Breast epithelium (tissue), 4 donors: ENCODE measurements at regions not wholly inside any gene's neighbourhood (a gene's known extent, or its start where the extent isn't known, plus 50 kb on each side); places are given as distances from the start of the nearest gene placed in this dataset.

Source experiments
- DNase-seq, 2 donors: peaks; one replicate each; pipeline ENCODE4 v3.0.0-alpha.2; 2019; ENCODE audit warnings: low spot score in 2 of 2
- H3K27ac ChIP-seq, 2 donors: fragments of 200-600 bp; sonication (generic) in 1 of 2; one replicate each; pipeline ENCODE4 v1.5.1; 2016 to 2019; ENCODE audit warnings: mild to moderate bottlenecking in 1 of 2
- H3K27me3 ChIP-seq, 2 donors: fragments of 200-600 bp; sonication (generic) in 1 of 2; one replicate each; pipeline versions ENCODE4 v1.5.1 to v1.6.0; 2017 to 2019; ENCODE audit warnings: control low read depth in 1 of 2, mild to moderate bottlenecking in 1 of 2
- H3K36me3 ChIP-seq: fragments of 200-600 bp; one replicate; pipeline ENCODE4 v1.5.1; 2019
- H3K4me1 ChIP-seq, 2 donors: fragments of 200-600 bp; sonication (generic); one replicate each; pipeline ENCODE4 v1.5.1; 2016 to 2019; ENCODE audit warnings: control low read depth in 1 of 2
- H3K4me3 ChIP-seq, 3 donors: fragments of 200-600 bp; sonication (generic); 1 replicate in 2 of 3; 2 replicates in 1 of 3; pipeline ENCODE4 v1.5.1; 2016 to 2019; ENCODE audit warnings: mild to moderate bottlenecking in 3 of 3, moderate library complexity in 2 of 3
- H3K9me3 ChIP-seq, 2 donors: fragments of 200-600 bp; sonication (generic) in 1 of 2; one replicate each; pipeline ENCODE4 v1.5.1; 2016 to 2019; ENCODE audit warnings: control low read depth in 1 of 2
- POLR2A ChIP-seq: fragments of 450-650 bp; IDR thresholded peaks from one replicate; pipeline ENCODE4 v1.6.1; 2016; ENCODE audit warnings: antibody characterized with exemption, mild to moderate bottlenecking, moderate library complexity
- POLR2AphosphoS5 ChIP-seq, 3 donors: sonication (generic); formaldehyde crosslinking; IDR thresholded peaks; one replicate each; pipeline ENCODE4 v1.6.1; 2017; ENCODE audit warnings: antibody characterized with exemption in 3 of 3
- intact Hi-C: fragments of 100-400 bp; cut with DNase I; formaldehyde crosslinking; loops from one replicate; pipeline ENCODE4 v1.15.1; 2023; ENCODE audit warnings: low total_unique reads
- TF ChIP-seq, protein P1 (sequence below), 3 donors: fragments of 450-650 bp; IDR thresholded peaks; one replicate each; pipeline ENCODE4 v1.5.1; 2016 to 2017; ENCODE audit warnings: antibody characterized with exemption in 3 of 3, mild to moderate bottlenecking in 3 of 3, moderate library complexity in 3 of 3

DNA sequence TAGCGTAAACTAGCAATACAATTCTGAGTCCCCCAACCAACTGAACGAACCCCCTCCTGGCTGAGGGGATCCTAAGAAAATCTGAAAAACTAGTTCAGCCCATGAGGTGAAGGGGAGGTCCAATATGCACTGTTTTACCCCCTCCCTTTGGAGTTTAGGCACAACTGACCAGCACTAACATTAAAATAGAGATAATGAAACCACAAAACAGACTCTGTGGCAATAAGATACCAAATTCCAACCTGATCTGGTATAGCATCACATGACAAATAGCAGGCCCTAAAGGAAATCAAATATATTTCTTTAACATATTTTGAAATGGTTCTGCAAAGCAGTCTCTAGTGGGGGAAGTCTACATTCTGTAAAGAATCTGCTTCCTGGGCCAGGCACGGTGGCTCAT lies 522.5 kb downstream of the TYW1 start:
- H3K9me3 ChIP-seq, result no peaks in the 10 kb centered on the region
- intact Hi-C loops, result no loop called here
- no peaks in the 10 kb centered on the region for H3K27me3 ChIP-seq
- H3K27ac ChIP-seq, result no peak overlapping the region
- no peak for TF ChIP-seq POLR2AphosphoS5 (IDR thresholded peaks at IDR 0.05)
- TF ChIP-seq, protein P1, sequence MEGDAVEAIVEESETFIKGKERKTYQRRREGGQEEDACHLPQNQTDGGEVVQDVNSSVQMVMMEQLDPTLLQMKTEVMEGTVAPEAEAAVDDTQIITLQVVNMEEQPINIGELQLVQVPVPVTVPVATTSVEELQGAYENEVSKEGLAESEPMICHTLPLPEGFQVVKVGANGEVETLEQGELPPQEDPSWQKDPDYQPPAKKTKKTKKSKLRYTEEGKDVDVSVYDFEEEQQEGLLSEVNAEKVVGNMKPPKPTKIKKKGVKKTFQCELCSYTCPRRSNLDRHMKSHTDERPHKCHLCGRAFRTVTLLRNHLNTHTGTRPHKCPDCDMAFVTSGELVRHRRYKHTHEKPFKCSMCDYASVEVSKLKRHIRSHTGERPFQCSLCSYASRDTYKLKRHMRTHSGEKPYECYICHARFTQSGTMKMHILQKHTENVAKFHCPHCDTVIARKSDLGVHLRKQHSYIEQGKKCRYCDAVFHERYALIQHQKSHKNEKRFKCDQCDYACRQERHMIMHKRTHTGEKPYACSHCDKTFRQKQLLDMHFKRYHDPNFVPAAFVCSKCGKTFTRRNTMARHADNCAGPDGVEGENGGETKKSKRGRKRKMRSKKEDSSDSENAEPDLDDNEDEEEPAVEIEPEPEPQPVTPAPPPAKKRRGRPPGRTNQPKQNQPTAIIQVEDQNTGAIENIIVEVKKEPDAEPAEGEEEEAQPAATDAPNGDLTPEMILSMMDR (IDR thresholded peaks at IDR 0.05), result no peak
- no peak for TF ChIP-seq POLR2A
- DNase-seq, result no peak
- no peaks in the 10 kb centered on the region for H3K36me3 ChIP-seq
- no peaks in the 10 kb centered on the region for H3K4me1 ChIP-seq
- no peak overlapping the region for H3K4me3 ChIP-seq

DNA sequence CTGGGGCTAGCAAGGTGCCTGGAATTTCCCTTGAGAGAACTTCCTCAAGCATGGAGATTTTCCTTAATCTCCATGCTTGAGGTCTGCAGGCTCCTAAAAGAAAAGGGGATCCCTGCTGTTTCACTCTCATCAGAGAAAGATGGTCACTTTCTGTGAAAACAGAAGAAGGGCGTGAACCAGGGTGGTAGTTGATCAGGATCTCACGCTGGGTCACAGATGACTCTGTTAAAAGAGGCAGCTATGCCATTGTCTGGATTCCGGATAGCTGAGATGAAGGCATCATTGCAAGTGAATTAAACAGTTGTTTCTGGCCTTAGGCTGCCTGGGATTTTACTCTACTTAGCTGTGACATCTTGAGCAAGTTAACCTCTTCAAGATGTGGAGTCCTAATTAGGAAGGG lies 525.9 kb downstream of the TYW1 start:
- H3K4me3 ChIP-seq, result no peak overlapping the region
- H3K27ac ChIP-seq, result no peak overlapping the region
- H3K36me3 ChIP-seq, result no peaks in the 10 kb centered on the region
- TF ChIP-seq POLR2AphosphoS5 (IDR thresholded peaks at IDR 0.05) (no peak), POLR2A (no peak)
- TF ChIP-seq, protein P1 (IDR thresholded peaks at IDR 0.05), result no peak
- no peaks in the 10 kb centered on the region for H3K4me1 ChIP-seq
- H3K9me3 ChIP-seq, result no peaks in the 10 kb centered on the region
- intact Hi-C loops, result no loop called here
- H3K27me3 ChIP-seq, result no peaks in the 10 kb centered on the region
- DNase-seq, result no peak

DNA sequence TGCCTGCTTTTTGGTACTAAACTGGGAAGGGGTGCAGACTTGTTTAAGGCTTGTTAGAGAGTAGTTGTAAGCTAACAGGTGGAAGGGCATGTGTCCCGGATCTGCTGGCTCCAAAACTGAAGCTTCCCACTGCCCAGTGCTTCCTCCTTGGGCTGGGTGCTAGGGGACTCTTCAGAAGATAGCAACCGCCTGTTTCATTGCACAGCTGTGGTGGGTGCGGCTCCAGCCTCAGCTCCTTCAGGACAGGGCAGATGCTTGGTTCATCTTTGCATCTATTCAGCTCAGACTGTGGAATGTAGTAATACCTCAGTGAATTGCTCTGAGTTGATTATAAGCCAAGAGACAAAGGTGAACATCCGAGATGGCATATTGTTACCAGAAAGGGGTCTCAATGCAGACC lies 527.1 kb downstream of the TYW1 start:
- TF ChIP-seq POLR2A (no peak), POLR2AphosphoS5 (IDR thresholded peaks at IDR 0.05) (no peak)
- TF ChIP-seq, protein P1 (IDR thresholded peaks at IDR 0.05), result no peak
- Histone ChIP-seq H3K27ac (no peak overlapping the region), H3K36me3 (no peaks in the 10 kb centered on the region), H3K4me1 (no peaks in the 10 kb centered on the region), H3K9me3 (no peaks in the 10 kb centered on the region), H3K4me3 (no peak overlapping the region), H3K27me3 (no peaks in the 10 kb centered on the region)
- intact Hi-C loops, result no loop called here
- no peak for DNase-seq

DNA sequence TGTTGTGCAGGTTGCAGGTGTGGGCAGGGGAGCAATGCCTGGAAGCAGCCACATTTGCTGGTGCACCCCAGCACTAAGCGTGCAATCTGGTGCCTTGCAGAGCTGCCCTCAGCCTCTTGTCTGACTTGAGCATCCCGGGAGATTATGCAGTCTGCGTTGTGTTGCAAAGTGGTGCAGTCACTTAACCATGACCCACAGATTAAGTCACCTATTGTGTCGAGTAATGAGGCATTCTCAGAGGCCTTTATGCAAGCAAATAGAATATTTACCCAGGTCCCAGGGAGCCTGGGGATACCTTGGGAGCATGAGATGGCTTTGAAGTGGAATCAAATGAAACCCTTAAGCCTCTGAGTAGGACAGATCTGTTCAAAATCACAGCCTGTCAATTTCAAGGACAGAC lies 529.0 kb downstream of the TYW1 start:
- intact Hi-C loops, result no loop called here
- Histone ChIP-seq H3K27me3 (no peaks in the 10 kb centered on the region), H3K36me3 (no peaks in the 10 kb centered on the region), H3K4me1 (no peaks in the 10 kb centered on the region), H3K27ac (no peak overlapping the region), H3K9me3 (no peaks in the 10 kb centered on the region), H3K4me3 (no peak overlapping the region)
- TF ChIP-seq, protein P1 (IDR thresholded peaks at IDR 0.05), result no peak
- TF ChIP-seq POLR2A, result no peak
- TF ChIP-seq POLR2AphosphoS5 (IDR thresholded peaks at IDR 0.05), result no peak
- no peak for DNase-seq

DNA sequence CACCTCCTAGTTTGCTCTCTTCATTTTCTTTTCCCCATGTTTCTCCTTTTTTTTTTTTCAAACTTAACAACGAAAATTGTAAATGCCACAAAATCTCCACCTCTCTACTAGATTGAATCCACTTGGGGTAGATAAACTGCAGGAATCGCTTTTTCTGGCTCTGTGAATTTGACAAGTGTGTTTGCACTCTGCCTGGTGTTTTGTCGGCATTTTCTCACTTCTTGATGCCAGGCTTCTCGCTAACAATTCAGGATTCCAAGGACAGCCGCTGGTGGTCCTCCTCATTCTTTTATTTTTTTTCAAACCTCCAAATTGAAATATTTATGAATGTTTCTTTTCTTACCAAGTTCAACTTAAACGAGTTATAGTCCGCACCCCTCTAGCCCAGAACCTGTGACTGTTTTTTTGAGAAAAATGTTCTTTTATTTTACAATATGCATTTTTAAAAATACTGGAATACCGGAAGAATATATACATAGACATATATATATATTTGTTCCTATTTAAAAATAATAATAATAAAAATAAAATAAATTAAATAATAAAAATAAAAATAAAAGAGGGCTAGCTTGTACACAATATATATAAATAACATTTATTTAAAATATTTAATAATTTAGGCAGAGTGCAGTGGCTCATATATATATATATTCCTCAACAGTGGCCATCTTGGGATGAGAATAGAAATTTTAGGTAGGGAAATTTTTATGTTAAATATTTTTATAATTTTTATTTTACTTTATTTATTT lies 538.8 kb downstream of the TYW1 start:
- intact Hi-C loops, result no loop called here
- H3K4me3 ChIP-seq, result no peak overlapping the region
- H3K27me3 ChIP-seq, result no peaks in the 10 kb centered on the region
- no peak overlapping the region for H3K27ac ChIP-seq
- no peak for DNase-seq
- no peaks in the 10 kb centered on the region for H3K36me3 ChIP-seq
- TF ChIP-seq, protein P1 (IDR thresholded peaks at IDR 0.05), result no peak
- TF ChIP-seq POLR2AphosphoS5 (IDR thresholded peaks at IDR 0.05) (no peak), POLR2A (no peak)
- H3K9me3 ChIP-seq, result peaks cover 5 to 6% of the 10 kb centered on the region in 2 donors
- H3K4me1 ChIP-seq, result no peaks in the 10 kb centered on the region
